ENCODE measurements at regions not wholly inside any gene's neighbourhood (a gene's known extent, or its start where the extent isn't known, plus 50 kb on each side); places are given as distances from the start of the nearest gene placed in this dataset.

GRCh38 chr5:116669261-116670031, 94.8 kb upstream of the SEMA6A start:
- 72% methylated on average over 4 of the region's 4 CpGs for WGBS
- no peak overlapping the region for H3K4me3 ChIP-seq
- DNase-seq (ENCODE audit: low spot score), result no peak
- H3K4me1 ChIP-seq (replicated peaks), result no peaks in the 10 kb centered on the region
- H3K9me3 ChIP-seq, result no peaks in the 10 kb centered on the region
- H3K27me3 ChIP-seq (replicated peaks; ENCODE audit: insufficient read depth), result no peaks in the 10 kb centered on the region
- intact Hi-C loops (cut with DNase I), result no loop called here
- H3K27ac ChIP-seq, result no peak overlapping the region
- TF ChIP-seq POLR2A (IDR thresholded peaks at IDR 0.05) (no peak), POLR2AphosphoS5 (IDR thresholded peaks at IDR 0.05) (no peak), CTCF (IDR thresholded peaks at IDR 0.05) (no peak)
- no peaks in the 10 kb centered on the region for H3K36me3 ChIP-seq

GRCh38 chr5:116668390-116668789, 93.8 kb upstream of the SEMA6A start:
- intact Hi-C loops (cut with DNase I), result no loop called here
- Histone ChIP-seq H3K27ac (no peak overlapping the region), H3K9me3 (no peaks in the 10 kb centered on the region), H3K36me3 (no peaks in the 10 kb centered on the region), H3K4me3 (no peak overlapping the region), H3K27me3 (replicated peaks; ENCODE audit: insufficient read depth) (no peaks in the 10 kb centered on the region), H3K4me1 (replicated peaks) (no peaks in the 10 kb centered on the region)
- no peak for TF ChIP-seq POLR2AphosphoS5 (IDR thresholded peaks at IDR 0.05)
- 74% methylated on average over 1 of the region's 1 CpG for WGBS
- DNase-seq (ENCODE audit: low spot score), result no peak

- Histone ChIP-seq H3K4me1 (replicated peaks) (no peaks in the 10 kb centered on the region), H3K4me3 (no peak overlapping the region), H3K27ac (no peak overlapping the region), H3K27me3 (replicated peaks; ENCODE audit: insufficient read depth) (no peaks in the 10 kb centered on the region), H3K9me3 (no peaks in the 10 kb centered on the region), H3K36me3 (no peaks in the 10 kb centered on the region)
- TF ChIP-seq POLR2A (IDR thresholded peaks at IDR 0.05) (no peak), CTCF (IDR thresholded peaks at IDR 0.05) (no peak), POLR2AphosphoS5 (IDR thresholded peaks at IDR 0.05) (no peak)
- intact Hi-C loops (cut with DNase I), result no loop called here
- 67% methylated on average over 3 of the region's 3 CpGs for whole genome bisulfite sequencing
- DNase-seq (ENCODE audit: low spot score), result no peak
Observed at GRCh38 chr5:116666901-116667300, 92.3 kb upstream of the SEMA6A start.

- intact Hi-C loops (cut with DNase I), result no loop called here
- H3K27ac ChIP-seq, result no peak overlapping the region
- no peak for TF ChIP-seq CTCF (IDR thresholded peaks at IDR 0.05)
- no peak for TF ChIP-seq POLR2AphosphoS5 (IDR thresholded peaks at IDR 0.05)
- TF ChIP-seq POLR2A (IDR thresholded peaks at IDR 0.05), result no peak
- no peaks in the 10 kb centered on the region for H3K4me1 ChIP-seq (replicated peaks)
- 89% methylated on average over 5 of the region's 5 CpGs for WGBS
- no peak overlapping the region for H3K4me3 ChIP-seq
- H3K9me3 ChIP-seq, result no peaks in the 10 kb centered on the region
- no peaks in the 10 kb centered on the region for H3K36me3 ChIP-seq
- DNase-seq (ENCODE audit: low spot score), result no peak
- H3K27me3 ChIP-seq (replicated peaks; ENCODE audit: insufficient read depth), result peaks cover 3% of the 10 kb centered on the region
Observed at GRCh38 chr5:116664988-116665387, 90.4 kb upstream of the SEMA6A start.

GRCh38 chr5:116663081-116663480, 88.5 kb upstream of the SEMA6A start:
- 62% methylated on average over 1 of the region's 1 CpG for WGBS
- Histone ChIP-seq H3K27me3 (replicated peaks; ENCODE audit: insufficient read depth) (peaks cover 3% of the 10 kb centered on the region), H3K27ac (no peak overlapping the region), H3K36me3 (no peaks in the 10 kb centered on the region), H3K4me1 (replicated peaks) (no peaks in the 10 kb centered on the region), H3K4me3 (no peak overlapping the region), H3K9me3 (no peaks in the 10 kb centered on the region)
- no peak for DNase-seq (ENCODE audit: low spot score)
- TF ChIP-seq POLR2AphosphoS5 (IDR thresholded peaks at IDR 0.05) (no peak), CTCF (IDR thresholded peaks at IDR 0.05) (no peak), POLR2A (IDR thresholded peaks at IDR 0.05) (no peak)
- intact Hi-C loops (cut with DNase I), result no loop called here
